ENCODE measurements at regions not wholly inside any gene's neighbourhood (a gene's known extent, or its start where the extent isn't known, plus 50 kb on each side); places are given as distances from the start of the nearest gene placed in this dataset.
A peak's percentile ranks its signal among the peaks of the same experiment; 100 is the strongest.
"Not testable (repeated sequence)": the region's sequence is repeated elsewhere in the genome, so short reads cannot be mapped to it uniquely, and the experiment has no call there.

DNA sequence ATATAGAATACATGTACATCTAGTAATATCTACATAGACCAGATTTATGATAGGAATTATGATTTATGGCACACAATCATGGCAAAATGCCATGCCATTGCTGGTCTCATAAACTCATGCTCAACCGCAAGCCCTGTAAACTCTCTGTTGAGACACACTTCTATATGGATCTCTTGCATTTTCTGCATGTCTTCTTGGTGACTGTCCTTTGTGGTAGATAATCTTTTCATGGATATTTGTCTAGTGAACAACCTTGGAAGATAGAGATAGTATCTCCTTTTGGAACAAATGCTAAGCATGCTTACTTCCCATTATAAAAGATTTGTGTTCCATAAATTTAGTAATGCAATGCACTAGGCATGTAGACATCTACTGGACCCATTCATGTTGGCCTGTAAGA, 328.0 kb downstream of the NAF1 start:
- DNase-seq = no peak

- DNase-seq = no peak
These were observed 329.0 kb downstream of the NAF1 start for GRCh38 chr4:162837679-162838078.

DNA sequence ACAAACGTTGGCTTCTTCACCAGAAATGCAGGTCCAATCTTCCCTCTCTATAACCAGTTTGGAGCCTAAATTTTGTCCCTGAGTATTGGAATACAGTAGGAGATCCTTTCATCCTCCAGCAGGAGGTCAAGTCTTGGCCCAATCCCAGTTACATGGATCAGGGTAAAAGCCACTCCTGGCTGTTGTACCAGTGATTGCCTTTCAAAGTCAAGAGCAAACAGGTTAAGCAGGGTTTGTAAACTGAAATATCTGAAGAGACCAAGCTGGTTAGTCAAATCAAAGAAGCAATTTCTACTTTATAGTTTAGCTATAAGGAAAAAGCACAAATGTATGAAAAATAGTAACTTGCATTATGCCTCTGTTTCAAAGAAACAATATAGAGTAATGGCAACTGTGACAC, 329.4 kb downstream of the NAF1 start:
- DNase-seq = no peak

GRCh38 chr4:162836773-162837172, 329.9 kb downstream of the NAF1 start:
- no peak for DNase-seq

GRCh38 chr4:162836258-162836657, 330.4 kb downstream of the NAF1 start:
- DNase-seq = not testable (repeated sequence)

GRCh38 chr4:162830899-162831298, 335.8 kb downstream of the NAF1 start:
- DNase-seq = no peak

DNA sequence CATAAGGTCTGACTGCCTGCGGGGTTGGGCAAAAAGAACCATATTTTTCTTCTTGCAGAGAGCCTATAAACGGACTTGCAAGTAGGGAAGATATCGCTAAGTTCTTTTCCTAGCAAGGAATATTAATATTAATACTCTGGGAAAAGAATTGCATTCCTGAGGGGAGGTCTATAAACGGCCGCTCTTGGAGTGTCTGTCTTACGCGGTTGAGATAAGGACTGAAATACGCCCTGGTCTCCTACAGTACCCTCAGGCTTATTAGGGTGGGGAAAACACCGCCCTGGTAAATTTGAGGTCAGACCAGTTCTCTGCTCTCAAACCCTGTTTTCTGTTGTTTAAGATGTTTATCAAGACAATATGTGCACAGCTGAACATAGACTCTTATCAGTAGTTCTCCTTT, 349.3 kb downstream of the NAF1 start:
- DNase-seq = not testable (repeated sequence)

DNA sequence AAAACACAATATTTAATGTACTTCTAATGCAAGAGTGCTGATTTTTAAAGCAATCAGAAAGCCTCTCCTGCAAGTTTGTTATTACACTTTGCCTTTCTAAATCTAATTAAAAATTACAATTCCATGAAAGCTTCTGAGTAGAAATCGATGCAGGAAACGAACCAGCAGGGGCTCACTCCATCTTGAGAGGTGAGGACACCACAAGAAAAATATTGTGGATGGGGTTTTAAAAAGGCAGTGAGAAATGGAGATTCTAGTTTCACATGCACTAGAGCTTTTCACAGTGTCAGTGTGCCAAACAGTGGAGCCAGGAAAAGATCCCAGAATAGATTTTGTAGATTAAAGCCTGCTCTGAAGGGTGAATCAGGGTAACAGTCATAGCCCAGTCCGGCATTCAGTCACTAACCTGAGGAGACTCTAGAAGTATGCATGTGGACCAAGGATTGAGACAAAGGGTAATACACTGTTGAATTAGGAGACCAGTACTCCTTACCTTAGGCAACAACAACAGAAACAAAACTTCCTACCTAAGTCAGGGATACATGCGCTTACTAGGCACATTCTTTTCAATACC, 362.3 kb downstream of the NAF1 start:
- no peak for DNase-seq

DNA sequence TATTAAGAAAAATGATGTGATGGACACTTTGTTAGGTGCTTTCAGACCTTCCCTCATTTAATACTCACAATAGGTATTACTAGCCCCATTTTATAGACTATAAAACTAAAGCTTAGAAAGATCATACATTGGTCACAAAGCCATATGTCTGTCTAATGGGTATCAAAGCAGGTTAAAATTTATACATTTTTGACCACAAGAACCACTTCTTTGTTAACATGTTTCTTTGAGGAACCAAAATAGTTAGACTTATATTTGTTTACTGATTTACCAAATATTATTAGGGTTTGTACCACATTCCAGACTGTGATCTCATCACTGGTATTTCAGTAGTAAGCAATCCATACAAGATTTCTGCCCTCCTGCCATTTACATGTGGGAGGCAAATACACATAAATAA, 363.3 kb downstream of the NAF1 start:
- DNase-seq = no peak

DNA sequence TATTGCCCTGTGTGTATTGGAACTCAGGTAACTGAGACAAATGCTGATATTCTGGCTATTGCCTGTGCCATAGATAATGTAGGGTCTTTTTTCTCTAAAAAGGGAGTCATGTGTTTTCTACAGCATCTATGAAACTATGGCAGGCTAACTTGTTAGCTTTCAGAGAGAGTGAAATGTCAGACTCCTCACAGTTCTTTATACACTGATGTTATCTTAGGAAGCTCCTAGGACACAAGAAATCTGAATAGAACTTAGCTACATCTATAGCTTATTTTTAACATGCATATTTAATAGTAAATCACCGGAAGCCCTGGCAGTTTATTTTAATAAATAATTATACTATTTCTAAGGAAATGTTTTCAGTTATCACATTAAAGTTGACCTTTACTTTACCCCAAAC, 369.6 kb downstream of the NAF1 start:
- no peak for DNase-seq

DNA sequence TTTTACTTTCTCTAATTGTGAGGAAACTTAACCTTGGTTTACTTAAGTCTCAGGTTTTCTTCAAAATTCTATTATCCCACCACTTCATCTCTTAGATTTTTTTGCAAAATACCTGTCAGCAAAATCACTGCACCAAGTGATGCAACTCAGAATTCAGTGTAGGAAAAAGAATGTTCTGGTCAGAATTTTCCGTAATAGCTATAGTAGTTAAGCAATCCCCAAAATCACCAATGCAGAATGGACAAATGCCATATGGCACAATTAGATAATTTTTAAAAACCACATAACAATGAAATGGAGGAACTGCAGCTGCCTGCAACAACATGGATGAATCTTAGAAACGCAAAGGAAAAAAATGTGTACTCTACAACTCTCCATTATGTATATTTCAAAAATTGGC, 373.1 kb downstream of the NAF1 start:
- no peak for DNase-seq

DNA sequence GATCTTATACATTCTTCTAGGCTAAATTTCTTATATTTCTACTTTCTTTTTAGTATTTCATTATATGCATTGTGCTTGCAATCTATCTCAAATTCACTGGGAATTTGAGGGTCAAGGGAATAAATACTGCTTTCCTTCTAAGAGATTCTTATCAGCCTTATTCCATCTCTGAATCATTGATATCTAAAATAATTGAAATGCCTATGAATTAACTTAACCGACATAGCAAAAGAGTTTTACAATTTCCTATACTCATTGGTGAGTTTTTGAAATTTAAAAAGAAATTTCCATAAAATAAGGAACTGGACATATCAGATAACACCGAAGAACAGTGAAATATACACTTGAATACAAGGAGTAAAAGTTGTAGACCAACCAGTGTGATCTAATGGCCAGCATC, 373.7 kb downstream of the NAF1 start:
- no peak for DNase-seq

DNA sequence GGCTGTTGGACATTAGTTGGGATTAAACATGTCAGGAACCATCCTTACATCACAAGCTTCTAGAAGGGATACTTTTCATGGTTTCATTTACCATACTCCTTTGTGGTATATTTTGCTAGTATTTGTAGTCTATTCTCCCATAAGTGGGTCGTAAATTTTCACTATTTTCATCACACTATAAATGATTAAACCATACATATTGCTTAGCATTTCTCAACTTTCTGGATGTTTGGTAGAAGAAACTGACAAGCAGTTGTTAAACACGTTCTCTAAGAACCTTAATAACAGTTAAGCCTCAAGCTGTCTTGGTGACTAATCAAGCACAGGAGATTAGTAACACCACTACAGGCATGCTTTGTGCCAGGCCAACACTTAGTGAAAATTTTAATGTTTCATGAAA, 375.5 kb downstream of the NAF1 start:
- DNase-seq = no peak

DNA sequence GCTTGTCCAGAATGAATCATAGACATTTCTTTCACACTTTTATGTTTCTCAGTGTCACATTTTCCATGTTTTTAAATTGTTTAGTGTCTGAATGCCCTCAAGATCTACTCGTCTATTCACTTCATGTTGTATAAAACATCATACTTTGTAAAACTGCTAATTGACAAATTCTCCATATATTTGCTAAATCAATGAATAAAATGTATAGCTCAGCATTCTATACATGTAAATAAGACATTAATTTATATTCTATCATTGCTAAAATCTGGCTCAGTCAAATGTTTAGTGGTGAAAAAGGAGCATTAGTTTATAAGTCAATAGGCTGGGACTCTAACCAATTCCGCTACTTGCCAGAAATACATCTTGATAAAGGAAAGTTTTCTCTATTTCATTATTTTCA, 379.6 kb downstream of the NAF1 start:
- DNase-seq = no peak

DNA sequence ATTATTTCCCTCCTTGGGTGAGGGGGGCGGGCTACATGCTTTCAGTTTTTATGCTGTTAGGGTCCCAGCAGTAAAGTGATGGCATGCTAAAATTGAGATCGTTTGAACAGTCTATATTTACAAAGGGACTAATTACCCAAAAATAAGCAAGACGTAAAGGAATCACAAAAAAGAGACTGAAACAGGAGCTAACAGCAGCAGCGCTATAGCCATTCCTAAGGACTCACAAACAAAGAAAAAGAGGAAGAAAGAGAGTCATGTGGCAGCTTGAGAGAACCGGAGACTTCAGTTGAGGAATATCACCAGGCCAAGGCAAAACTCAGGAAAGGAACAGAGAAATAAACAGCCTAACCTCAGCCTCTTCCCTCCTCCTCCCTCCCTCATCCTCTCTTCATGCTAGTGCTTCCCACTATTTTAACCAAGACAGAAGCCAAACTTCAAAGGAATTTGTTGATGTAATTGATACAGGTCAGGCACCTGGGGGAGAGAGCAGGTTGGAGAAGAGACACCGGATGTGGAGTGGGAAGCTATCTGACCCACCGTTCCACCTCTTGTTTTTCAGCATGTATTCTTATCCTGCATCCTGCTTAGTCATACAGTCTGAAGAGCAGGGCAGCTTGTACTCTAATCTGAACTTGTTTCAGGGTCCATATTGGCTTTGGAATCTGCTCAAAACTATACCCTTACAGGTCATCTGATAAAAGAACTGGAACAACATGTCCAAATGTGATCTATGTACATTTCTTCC, 383.7 kb downstream of the NAF1 start:
- peak; percentile 3 for DNase-seq

DNA sequence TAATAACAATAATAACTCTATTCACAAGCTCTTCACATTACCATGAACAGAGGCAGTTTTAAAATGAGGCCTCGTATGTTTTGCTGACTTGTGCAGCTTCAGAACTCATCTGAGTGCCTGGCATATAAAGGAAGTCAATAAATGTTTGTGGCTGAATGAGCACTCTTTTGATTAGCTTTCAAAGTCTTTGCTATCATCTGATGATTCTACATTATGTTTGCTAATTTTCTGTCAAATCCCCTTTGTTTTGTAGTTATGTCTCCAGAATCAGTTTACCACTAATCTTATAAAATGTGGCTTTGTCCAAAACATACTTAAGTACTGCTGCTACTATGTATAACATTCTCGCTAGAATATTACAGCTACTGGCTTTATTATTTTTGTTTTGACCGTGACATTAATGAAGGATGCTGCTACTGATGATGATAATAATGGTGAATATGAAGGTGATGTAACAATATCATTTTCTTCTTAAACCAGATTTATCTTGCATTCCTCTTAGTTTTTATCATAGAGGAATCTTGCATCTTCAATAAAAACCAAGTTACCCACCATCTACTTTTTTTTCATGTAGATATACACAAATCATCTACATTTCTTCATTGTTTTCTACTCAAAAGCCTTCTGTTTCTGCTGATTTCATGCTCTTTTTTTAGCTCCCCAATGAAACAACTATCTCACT, 384.5 kb downstream of the NAF1 start:
- no peak for DNase-seq

DNA sequence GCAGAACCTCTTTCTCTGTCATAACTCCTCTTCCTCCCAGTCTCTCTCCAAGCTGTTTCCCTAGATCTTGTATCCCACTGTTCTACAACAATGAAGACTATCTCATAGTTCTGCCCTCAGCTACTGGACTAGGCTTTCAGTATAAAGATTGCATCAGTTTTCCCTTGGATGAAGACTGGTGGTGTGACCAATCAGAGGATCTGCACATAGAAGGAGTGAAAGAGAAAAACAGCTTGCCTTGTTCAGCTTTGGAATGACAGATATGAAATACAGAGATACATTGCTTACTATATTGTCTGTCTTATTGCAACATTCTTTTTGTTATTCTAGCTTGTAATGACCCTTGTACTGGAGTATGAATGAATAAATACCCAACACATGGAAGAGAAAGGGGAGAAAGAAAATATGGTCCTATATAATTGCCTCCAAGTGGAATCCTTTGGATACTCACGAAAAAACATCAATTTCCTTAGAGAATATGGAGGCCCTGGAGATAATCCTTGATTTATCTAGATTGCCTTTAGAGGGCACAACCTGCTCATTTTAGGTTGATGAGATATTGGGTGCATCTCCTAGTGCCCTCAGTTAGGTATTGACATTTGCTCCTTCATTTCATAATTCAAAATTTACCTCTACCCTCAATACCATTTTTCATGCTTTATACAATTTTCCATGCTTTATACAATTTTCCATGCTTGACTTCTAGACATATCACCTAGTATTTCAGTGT, 395.8 kb downstream of the NAF1 start:
- DNase-seq = no peak

DNA sequence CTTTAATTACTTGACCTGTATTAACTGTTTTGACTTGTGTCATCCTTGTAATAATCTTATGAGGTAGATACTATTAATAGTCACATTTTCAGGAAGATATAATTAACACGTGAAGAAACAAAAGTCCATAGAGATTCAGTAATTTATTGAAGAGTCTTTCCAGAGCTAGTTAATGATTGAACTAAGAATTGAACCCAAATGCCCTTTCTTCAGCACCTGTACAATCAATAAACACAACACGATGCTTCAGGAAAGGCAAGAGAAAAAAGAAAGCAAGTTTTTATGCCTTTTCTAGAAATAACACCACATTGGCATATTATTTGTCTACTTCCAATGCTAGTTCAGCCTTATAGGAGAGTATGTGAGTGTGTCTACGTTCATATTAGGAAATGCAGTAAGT, 399.6 kb downstream of the NAF1 start:
- no peak for DNase-seq

DNA sequence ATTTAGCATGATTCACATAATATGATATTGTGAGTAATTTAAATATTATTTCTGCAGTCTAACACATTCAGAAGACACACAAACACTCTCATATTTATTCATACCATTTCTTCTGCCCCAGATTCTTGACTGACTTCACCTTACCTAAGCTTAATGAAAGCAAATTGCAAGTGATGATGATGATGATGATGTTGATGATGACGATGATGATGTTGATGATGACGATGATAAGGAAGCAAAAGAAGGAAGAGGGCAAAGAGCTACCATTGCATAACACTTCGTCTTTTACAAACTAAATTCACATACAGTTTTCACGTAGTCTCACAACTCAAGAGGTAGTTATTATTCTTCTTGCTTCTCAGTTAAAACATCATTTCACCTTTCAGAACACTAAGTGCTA, 404.7 kb downstream of the NAF1 start:
- no peak for DNase-seq

GRCh38 chr4:162740228-162740627, 426.5 kb downstream of the NAF1 start:
- not testable (repeated sequence) for DNase-seq

DNA sequence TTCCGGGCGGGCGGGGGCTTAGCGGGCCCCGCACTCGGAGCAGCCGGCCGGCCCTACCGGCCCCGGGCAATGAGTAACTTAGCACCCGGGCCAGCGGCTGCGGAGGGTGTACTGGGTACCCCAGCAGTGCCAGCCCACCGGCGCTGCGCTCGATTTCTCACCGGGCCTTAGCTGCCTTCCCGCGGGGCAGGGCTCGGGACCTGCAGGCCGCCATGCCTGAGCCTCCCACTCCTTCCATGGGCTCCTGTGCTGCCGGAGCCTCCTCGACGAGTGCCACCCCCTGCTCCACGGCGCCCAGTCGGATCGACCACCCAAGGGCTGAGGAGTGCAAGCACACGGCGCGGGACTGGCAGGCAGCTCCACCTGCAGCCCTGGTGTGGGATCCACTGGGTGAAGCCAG, 427.1 kb downstream of the NAF1 start:
- DNase-seq = not testable (repeated sequence)

DNA sequence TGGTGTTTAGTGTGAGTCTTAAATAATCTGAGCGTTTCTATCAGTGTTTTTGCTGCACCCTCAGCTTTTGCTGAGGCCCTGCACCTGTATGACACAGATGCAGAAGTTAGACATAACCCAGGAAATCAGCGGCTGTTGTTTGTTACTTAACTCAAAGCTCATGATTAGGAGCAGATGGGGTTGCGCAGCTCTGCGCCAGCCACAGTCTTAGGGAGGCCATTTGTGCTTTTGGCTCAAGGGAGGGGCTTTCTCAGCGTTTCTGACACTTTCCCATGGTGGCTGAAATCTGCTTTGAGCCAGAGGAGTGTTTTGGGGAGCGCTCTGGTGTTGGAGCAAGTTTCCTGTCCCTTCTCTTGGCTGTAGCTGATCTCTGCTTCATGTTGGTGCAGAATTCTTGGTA, 433.8 kb downstream of the NAF1 start:
- no peak for DNase-seq

DNA sequence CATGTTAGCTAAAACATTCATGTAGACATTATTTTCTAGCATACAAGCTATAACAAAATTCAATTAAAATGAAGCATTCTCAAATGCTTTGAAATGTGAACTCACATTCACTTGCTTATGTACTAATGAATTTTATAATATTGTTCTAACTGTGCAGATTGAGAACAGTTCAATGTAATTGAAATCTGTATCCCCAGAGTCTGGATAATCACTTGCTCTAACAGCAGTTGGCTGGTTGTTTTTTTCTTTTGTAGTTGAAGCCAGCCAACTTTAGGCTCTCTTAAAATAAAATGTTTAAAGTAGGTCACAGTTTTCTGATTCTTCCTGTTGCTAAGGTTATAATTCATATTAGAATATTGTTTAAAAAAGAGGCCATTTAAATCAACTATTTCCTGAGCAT, 438.9 kb downstream of the NAF1 start:
- DNase-seq = no peak

DNA sequence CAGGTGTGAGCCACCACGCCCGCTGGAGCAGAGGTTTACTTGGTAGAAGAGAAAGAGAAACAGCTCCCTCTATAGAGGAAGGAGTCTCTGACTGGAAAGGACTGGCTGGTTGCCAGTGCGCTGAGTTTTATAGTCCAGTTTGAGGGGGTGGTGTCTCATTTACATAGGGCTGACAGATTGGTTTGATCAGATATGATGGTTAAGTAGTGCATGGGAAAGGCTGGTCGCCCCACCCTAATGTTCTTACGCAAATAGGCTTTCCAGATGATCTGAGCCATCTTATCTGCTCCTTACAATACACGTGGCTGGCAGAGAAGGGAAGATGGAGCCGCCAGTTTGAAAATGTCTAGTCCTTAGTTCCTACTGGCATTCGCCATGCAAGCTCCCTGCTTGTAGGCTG, 439.5 kb downstream of the NAF1 start:
- DNase-seq = no peak
